HepG2 (cell line): ENCODE measurements at regions not wholly inside any gene's neighbourhood (a gene's known extent, or its start where the extent isn't known, plus 50 kb on each side); places are given as distances from the start of the nearest gene placed in this dataset.

ENCODE experiments used
- ADNP ChIP-seq: sonication (generic); formaldehyde crosslinking; IDR thresholded peaks from 2 replicates; pipeline ENCODE4 v1.4.0; 2020; ENCODE audit warnings: missing genetic modification reagents
- ARNTL ChIP-seq: sonication (generic); formaldehyde crosslinking; IDR thresholded peaks from 2 replicates; pipeline ENCODE4 v1.4.0; 2020; ENCODE audit warnings: mild to moderate bottlenecking, missing genetic modification reagents
- DPF2 ChIP-seq: sonication (generic); formaldehyde crosslinking; IDR thresholded peaks from 2 replicates; pipeline ENCODE4 v1.4.0; 2020; ENCODE audit warnings: mild to moderate bottlenecking, low read depth, missing genetic modification reagents, borderline replicate concordance
- GRHL1 ChIP-seq: sonication (generic); formaldehyde crosslinking; conservative IDR thresholded peaks from 2 replicates; pipeline ENCODE4 v1.8.0; 2022; ENCODE audit warnings: missing genetic modification reagents
- HCFC1 ChIP-seq: fragments of 150-350 bp; IDR thresholded peaks from 2 replicates; pipeline ENCODE4 v1.6.1; 2014; ENCODE audit warnings: low read depth, low read length
- KDM4B ChIP-seq: sonication (generic); formaldehyde crosslinking; IDR thresholded peaks from 2 replicates; pipeline ENCODE4 v1.4.0; 2020; ENCODE audit warnings: missing genetic modification reagents
- KLF6 ChIP-seq: IDR thresholded peaks from 2 replicates; pipeline ENCODE4 v1.8.0; 2016; ENCODE audit warnings: missing biosample characterization, missing genetic modification reagents
- MYC ChIP-seq: sonication (generic); formaldehyde crosslinking; IDR thresholded peaks from 2 replicates; pipeline ENCODE4 v1.9.0; 2021; ENCODE audit warnings: missing genetic modification reagents, borderline replicate concordance
- NONO ChIP-seq, 2 experiments: fragments of 450-650 bp in 1 of 2; sonication (generic) in 1 of 2; formaldehyde crosslinking in 1 of 2; IDR thresholded peaks in 1 of 2; conservative IDR thresholded peaks in 1 of 2; 2 replicates each; pipeline versions ENCODE4 v1.6.1 to v1.8.0; 2017 to 2022; ENCODE audit warnings: mild to moderate bottlenecking in 1 of 2, missing genetic modification reagents in 1 of 2, moderate library complexity in 1 of 2
- NR2F6 ChIP-seq, 2 experiments: IDR thresholded peaks; 2 replicates each; pipeline ENCODE4 v1.6.1; 2016; ENCODE audit warnings: antibody characterized with exemption in 1 of 2, mild to moderate bottlenecking in 1 of 2
- PHF5A ChIP-seq: IDR thresholded peaks from one replicate; pipeline ENCODE4 v1.6.1; 2018; ENCODE audit warnings: low read depth, missing genetic modification reagents; ENCODE audit not compliant: unreplicated experiment
- RFX3 ChIP-seq: IDR thresholded peaks from 2 replicates; pipeline ENCODE4 v1.6.1; 2016; ENCODE audit warnings: missing biosample characterization, missing genetic modification reagents
- ZBED4 ChIP-seq: sonication (generic); formaldehyde crosslinking; IDR thresholded peaks from 2 replicates; pipeline ENCODE4 v1.4.0; 2020; ENCODE audit warnings: missing genetic modification reagents, borderline replicate concordance
- ZBTB3 ChIP-seq: sonication (generic); formaldehyde crosslinking; IDR thresholded peaks from 2 replicates; pipeline ENCODE4 v1.4.0; 2020; ENCODE audit warnings: low read depth, mild to moderate bottlenecking, moderate library complexity, missing genetic modification reagents, borderline replicate concordance
- ZNF136 ChIP-seq: sonication (generic); formaldehyde crosslinking; IDR thresholded peaks from 2 replicates; pipeline ENCODE4 v1.8.1; 2022; ENCODE audit warnings: low read depth, mild to moderate bottlenecking, moderate library complexity, missing genetic modification reagents
- ZNF225 ChIP-seq: sonication (generic); formaldehyde crosslinking; IDR thresholded peaks from 2 replicates; pipeline ENCODE4 v1.4.0; 2020; ENCODE audit warnings: mild to moderate bottlenecking, missing genetic modification reagents
- ZNF251 ChIP-seq: sonication (generic); formaldehyde crosslinking; IDR thresholded peaks from 2 replicates; pipeline ENCODE4 v1.9.0; 2021; ENCODE audit warnings: mild to moderate bottlenecking, missing genetic modification reagents
- ZNF414 ChIP-seq: sonication (generic); formaldehyde crosslinking; IDR thresholded peaks from 2 replicates; pipeline ENCODE4 v1.5.0; 2020; ENCODE audit warnings: missing genetic modification reagents
- ZNF577 ChIP-seq: sonication (generic); formaldehyde crosslinking; IDR thresholded peaks from 2 replicates; pipeline ENCODE4 v1.4.0; 2020; ENCODE audit warnings: mild to moderate bottlenecking, low read depth, missing genetic modification reagents, borderline replicate concordance
- ZNF615 ChIP-seq: sonication (generic); formaldehyde crosslinking; IDR thresholded peaks from 2 replicates; pipeline ENCODE4 v1.5.0; 2020; ENCODE audit warnings: mild to moderate bottlenecking, missing genetic modification reagents, borderline replicate concordance
- ZNF703 ChIP-seq: sonication (generic); formaldehyde crosslinking; IDR thresholded peaks from 2 replicates; pipeline ENCODE4 v1.5.1; 2020; ENCODE audit warnings: missing genetic modification reagents, mild to moderate bottlenecking, moderate library complexity, borderline replicate concordance
- ZNF841 ChIP-seq: sonication (generic); formaldehyde crosslinking; IDR thresholded peaks from 2 replicates; pipeline ENCODE4 v1.8.1; 2023; ENCODE audit warnings: missing genetic modification reagents, borderline replicate concordance

GRCh38 chr6:137357263-137357947 is 136.8 kb downstream of the OLIG3 start (continued):
- TF ChIP-seq ZBED4 (CRISPR knock-in tag), result peak; percentile 73; the same call in 1 of the 2 replicates
- peak; percentile 82 for TF ChIP-seq NR2F6 (IDR thresholded peaks at IDR 0.05)
- TF ChIP-seq NR2F6 (CRISPR knock-in tag; IDR thresholded peaks at IDR 0.05), result peak; percentile 87
- TF ChIP-seq PHF5A (CRISPR knock-in tag), result peak; percentile 95
- TF ChIP-seq ZNF615 (CRISPR knock-in tag), result no peak
- TF ChIP-seq ZNF136 (CRISPR knock-in tag), result peak; percentile 48; the same call in 1 of the 2 replicates
- peak; percentile 95 for TF ChIP-seq DPF2
- TF ChIP-seq ZNF225 (CRISPR knock-in tag), result no peak
- no peak for TF ChIP-seq ZNF841 (CRISPR knock-in tag)
- TF ChIP-seq ARNTL (CRISPR knock-in tag), result peak; percentile 96
- peak; percentile 85; the same call in 1 of the 2 replicates for TF ChIP-seq KDM4B (CRISPR knock-in tag)
- TF ChIP-seq MYC, result peak; percentile 87; the same call in 1 of the 2 replicates
- no peak for TF ChIP-seq NONO (IDR thresholded peaks at IDR 0.05)
- peak; percentile 86 for TF ChIP-seq NONO (CRISPR knock-in tag; conservative IDR thresholded peaks at IDR 0.05)
- TF ChIP-seq RFX3 (CRISPR knock-in tag), result 0 out of 2 replicates have a peak, but pooled peaks have one; percentile 12
- TF ChIP-seq GRHL1 (CRISPR knock-in tag), result no peak
- no peak for TF ChIP-seq ZNF703 (CRISPR knock-in tag)
- no peak for TF ChIP-seq HCFC1
- TF ChIP-seq KLF6 (CRISPR knock-in tag), result 0 out of 2 replicates have a peak, but pooled peaks have one; percentile 75
- no peak for TF ChIP-seq ZNF251 (CRISPR knock-in tag)
- TF ChIP-seq ADNP (CRISPR knock-in tag), result no peak
- TF ChIP-seq ZBTB3 (CRISPR knock-in tag), result peak; percentile 91
- TF ChIP-seq ZNF577 (CRISPR knock-in tag), result no peak
- peak; percentile 85 for TF ChIP-seq ZNF414 (CRISPR knock-in tag)
